GM04504 (cell line): ENCODE measurements at regions not wholly inside any gene's neighbourhood (a gene's known extent, or its start where the extent isn't known, plus 50 kb on each side); places are given as distances from the start of the nearest gene placed in this dataset.
"Not testable (repeated sequence)": the region's sequence is repeated elsewhere in the genome, so short reads cannot be mapped to it uniquely, and the experiment has no call there.

Experiments
- DNase-seq: peaks from one replicate; pipeline ENCODE4 v3.0.0-alpha.2; 2012; ENCODE audit warnings: low read depth

DNA sequence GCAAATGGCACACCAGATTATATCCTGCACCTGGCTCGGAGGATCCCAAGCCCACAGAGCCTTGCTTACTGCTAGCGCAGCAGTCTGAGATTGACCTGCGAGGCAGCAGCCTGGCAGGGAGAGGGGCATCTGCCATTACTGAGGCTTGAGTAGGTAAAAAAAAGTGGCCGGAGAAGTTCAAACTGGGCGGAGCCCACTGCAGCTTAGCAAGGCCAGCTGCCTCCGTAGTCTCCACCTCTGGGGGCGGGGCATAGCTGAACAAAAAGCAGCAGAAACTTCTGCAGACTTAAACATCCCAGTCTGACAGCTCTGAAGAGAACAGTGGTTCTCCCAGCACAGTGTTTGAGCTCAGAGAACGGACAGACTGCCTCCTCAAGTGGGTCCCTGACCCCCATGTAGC, 85.4 kb upstream of the TMEM170B start:
- not testable (repeated sequence) for DNase-seq

- no peak for DNase-seq
Observed at GRCh38 chr6:11450037-11450436, 87.5 kb upstream of the TMEM170B start.

- DNase-seq: no peak
Observed at GRCh38 chr6:11449408-11449807, 88.1 kb upstream of the TMEM170B start.

- no peak for DNase-seq
Observed at GRCh38 chr6:11448038-11448437, 89.5 kb upstream of the TMEM170B start.

GRCh38 chr6:11447265-11447664, 90.3 kb upstream of the TMEM170B start:
- no peak for DNase-seq

GRCh38 chr6:11445146-11445545, 92.4 kb upstream of the TMEM170B start:
- DNase-seq: no peak

- DNase-seq: not testable (repeated sequence)
Observed at GRCh38 chr6:11443125-11443524, 94.4 kb upstream of the TMEM170B start.

DNA sequence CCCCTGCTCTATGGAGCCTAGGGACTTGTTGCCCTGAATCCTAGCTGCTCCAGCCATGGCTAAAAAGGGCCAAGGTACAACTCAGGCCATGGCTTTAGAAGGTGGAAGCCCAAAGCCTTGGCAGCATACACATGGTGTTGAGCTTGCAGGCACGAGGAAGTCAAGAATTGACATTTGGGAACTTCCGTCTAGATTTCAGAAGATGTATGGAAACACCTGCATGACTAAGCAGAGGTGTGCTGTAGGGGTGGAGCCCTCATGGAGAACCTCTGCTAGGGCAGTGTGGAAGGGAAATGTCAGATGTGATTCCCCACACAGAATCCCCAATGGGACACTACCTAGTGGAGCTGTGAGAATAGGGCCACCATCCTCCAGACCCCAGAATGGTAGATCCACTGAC, 95.1 kb upstream of the TMEM170B start:
- no peak for DNase-seq

DNA sequence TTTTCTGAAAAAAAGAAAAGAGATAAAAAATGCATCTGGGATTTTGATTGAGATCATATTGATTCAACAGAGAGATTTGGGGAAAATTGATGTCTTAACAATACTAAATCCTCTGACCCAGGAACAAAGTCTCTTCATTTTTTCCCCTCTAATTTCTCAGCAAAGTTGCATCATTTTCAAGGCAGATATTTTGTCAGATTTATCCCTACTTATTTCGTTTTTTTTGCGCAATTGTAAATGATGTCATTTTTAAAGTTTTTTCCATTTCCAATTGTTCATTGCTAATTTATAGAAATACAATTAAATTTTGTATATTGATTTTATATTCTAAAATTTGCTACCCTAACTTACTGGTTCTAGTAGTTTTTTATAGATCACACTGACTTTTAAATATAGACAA, 97.7 kb upstream of the TMEM170B start:
- no peak for DNase-seq

DNA sequence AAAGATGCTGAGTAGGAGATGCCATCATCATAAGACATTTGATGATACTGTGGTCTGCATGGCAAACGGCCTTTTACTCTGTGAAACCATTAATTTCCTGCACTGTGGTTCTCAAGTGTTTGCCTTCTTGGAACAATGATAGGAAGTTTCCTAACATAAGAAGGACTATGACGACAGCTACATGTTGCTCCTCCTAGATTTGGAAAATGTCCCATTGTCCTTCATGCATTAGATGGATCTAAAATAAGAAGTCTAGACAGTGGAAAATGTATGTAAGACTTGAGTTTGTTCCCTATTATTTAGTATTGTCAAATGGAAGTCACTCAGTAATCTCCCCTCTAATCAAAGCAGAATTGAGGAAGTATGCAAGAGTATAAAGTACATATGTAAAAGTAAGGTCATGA, 98.5 kb upstream of the TMEM170B start:
- no peak for DNase-seq

DNA sequence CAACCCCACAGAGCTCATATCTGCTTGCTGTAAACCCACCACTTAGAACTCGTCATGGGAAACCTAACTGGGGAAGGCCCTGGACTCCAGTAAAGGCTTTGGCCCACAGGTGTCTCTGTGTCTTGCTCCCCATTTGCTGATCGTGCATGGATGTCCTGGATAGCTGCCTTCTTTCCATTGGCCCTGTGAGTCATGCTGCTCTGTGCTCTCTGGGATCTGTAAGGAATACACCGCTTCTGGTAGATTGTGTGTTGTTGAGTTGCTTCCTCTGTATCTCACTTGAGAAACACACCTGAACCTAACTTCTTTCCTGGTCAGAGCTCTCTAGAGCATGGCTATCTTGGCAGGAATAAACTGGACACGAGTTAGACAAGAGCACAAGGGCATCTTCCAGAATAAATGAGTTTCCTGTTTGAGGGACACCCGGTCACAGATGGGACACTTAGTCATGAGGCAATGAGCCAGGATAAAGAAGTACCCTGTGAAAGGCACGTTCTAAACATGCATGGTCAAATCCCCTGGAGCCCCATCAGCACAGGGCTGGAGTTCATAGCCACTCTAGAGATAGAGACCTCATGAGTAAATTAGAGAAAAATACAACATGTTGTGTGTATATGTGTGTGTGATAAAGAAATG, 99.6 kb upstream of the TMEM170B start:
- no peak for DNase-seq

GRCh38 chr6:11436508-11437096, 100.9 kb upstream of the TMEM170B start:
- no peak for DNase-seq

DNA sequence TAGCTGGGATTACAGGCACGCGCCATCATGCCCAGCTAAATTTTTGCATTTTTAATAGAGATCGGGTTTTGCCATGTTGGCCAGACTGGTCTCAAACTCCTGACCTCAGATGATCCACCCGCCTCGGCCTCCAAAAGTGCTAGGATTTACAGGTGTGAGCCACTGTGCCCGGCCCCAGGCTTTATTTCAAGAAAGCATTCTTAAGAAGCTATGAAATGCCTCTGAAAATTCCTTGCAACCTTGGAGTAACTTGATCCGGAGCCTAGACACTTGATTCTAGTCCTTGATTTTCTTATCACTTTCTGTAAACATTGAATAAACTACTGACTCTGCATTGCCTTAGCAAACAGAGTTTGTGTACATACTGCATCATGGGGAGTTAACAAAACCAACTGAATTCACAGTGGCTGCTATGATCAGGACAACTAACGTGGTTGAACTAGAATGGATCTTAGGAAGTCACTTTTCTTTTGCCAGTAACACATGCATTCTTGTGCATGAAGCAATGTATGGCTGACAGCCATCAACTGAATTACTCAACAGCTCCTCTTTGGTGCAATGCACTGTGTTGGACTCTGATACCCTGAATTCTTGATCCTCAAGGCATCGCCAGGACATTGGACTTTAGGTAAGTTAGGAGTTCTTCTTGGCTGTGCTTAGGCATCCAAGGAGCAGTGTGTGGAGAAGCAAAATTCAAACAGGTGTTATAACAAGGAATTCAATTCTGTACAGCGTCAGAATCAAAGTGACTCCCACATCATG, 102.8 kb upstream of the TMEM170B start:
- no peak for DNase-seq

- no peak for DNase-seq
Observed at GRCh38 chr6:11433860-11434259, 103.7 kb upstream of the TMEM170B start.

GRCh38 chr6:11432713-11433450, 104.7 kb upstream of the TMEM170B start:
- DNase-seq: peak; percentile 76

DNA sequence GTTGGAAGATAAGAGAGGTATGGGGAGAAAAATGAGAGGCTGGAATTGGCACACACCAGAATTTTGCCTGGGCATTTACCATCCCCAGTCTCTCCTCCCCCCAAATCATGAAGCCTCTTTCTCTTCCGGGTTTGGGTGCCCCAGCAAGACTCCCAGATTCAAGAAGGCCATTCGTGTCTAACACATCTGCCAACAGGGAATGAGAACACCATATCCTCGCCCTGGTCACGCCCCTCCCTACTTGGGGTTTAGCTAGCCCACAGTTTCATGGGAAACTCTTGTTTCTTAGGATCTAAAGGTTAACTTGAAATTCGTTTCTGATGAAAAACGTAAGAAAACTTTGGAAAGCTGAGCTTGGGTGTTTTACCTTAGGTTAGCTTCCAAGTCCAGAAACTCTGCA, 105.5 kb upstream of the TMEM170B start:
- no peak for DNase-seq

DNA sequence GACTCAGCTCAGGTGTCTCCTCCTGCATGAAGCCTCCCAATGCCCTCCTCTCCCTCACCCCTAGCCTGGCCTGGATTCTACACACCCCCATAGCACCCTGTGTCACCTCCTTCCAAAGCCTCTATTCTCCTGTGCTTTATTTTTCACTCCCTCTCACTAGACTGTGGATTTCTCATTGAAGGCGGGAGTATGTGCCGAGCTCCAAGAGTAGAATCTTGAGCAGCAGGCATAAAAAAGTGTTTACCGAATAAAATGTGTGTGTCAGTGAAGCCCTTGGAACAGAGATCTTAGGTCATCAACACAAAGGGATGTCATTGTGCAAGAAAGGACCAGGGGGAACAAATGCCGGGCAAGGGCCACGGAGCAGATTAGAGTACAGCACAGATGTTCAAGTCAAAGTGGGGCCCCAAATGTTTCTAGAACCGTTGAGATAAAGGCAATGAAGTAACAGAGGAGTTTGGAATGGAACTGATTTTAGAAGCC, 106.1 kb upstream of the TMEM170B start:
- DNase-seq: no peak

DNA sequence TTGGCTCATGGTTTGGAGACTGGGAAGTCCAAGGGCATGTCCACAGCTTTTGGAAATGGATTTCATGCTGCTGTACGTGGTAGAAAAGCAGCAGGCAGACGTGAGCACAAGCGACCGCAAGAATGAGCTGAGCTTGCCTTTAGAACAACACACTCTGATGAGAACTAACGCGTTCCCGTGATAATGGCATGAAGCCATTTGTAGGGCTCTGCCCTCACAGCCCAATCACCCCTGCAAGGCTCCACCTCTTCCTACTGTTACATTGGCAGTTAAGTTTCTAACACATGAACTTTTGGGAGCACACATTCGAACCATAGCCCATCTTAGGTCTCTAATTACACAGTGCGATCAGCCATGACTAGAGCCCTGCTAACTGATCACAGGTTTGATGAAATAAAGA, 107.5 kb upstream of the TMEM170B start:
- no peak for DNase-seq

GRCh38 chr6:11429577-11429976, 108.0 kb upstream of the TMEM170B start:
- DNase-seq: no peak

DNA sequence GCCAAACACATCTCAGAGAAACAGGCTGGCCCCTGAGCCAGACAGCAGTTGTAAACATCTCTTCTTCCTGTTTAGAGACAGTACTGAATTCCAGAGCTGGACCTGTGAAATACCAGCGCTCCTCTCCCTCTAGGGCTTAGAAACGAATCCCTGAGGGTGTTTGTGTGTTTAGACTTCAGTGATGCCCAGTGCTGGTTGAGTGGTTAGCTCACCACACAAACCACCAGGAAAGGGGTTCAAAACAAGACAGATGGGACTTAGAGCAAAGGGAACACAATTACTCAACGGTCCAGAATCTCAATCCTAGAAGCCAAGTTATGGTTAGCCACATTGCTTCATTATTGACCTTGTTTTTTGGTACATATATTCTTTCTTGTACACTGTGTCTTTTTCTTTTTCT, 108.7 kb upstream of the TMEM170B start:
- DNase-seq: no peak

DNA sequence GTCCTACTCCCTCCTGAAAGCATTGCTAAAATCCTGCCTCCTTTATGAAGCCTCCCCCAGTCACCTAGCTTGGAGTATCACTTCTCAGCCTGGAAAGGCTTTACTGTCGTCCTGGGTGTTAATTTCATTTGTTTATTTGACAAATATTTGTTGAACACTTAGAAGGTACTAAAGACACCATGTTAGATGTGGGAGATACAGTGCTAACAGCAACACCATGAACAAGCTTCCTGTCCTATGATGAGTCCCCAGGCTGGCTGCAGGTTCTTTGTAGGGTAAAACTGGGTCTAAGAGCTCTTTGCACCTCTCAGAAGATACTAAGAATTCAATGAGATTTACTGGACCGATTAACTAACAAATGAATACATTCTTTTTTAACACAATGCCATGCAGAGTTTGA, 109.2 kb upstream of the TMEM170B start:
- no peak for DNase-seq

DNA sequence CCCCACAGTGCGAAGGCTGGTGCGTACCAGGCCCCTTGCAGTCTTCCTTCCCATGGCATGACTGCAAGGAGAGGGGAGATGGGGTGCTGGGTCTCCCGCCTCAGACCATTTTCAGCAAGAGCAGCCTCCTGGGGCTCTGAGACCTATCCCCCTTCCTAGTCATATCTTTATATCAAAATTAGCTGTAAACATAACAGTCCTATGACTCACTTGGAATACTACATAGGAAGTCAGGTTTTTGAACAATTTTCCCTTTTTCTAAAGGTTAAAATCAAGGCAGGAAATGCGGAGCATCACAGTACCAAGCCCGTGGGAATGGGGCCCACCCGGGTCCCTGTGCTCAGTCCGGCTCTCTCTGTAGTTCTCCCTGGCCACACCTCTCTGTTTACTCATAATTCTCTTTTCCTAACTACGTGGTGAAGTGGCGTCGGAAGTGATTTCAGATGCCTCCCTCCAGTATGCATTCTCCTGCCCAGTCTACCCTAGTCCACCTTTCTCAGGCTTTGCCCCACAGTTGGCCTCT, 109.8 kb upstream of the TMEM170B start:
- no peak for DNase-seq
